Natural killer cell treated with Interleukin-12 subunit alpha and Interleukin-12 subunit beta and Interleukin-15 and Interleukin-18, amount 100 ng/mL, for 72 hours (primary cell): ENCODE measurements at regions not wholly inside any gene's neighbourhood (a gene's known extent, or its start where the extent isn't known, plus 50 kb on each side); places are given as distances from the start of the nearest gene placed in this dataset.
A peak's percentile ranks its signal among the peaks of the same experiment; 100 is the strongest.

Experiments used
- ATAC-seq, 2 donors: fragments of 150-1000 bp; cut with Tn5 transposase in 1 of 2; sonication (Bioruptor Pico), chemical (Tn5 transposase) in 1 of 2; 2 replicates each; pipeline ENCODE4 v1.10.0; 2021
- DNase-seq: peaks from one replicate; pipeline ENCODE4 v3.0.0; 2022; ENCODE audit warnings: low spot score
- H3K27ac Mint-ChIP-seq, 2 donors: 1 replicate in 1 of 2; 2 replicates in 1 of 2; pipeline ENCODE4 v1.8.0; 2022; ENCODE audit warnings: mixed read lengths in 2 of 2, mild to moderate bottlenecking in 1 of 2, moderate library complexity in 1 of 2
- H3K27me3 Mint-ChIP-seq, 2 donors: 1 replicate in 1 of 2; 2 replicates in 1 of 2; pipeline ENCODE4 v1.8.0; 2022; ENCODE audit warnings: mixed read lengths in 2 of 2
- H3K36me3 Mint-ChIP-seq: one replicate; pipeline ENCODE4 v1.8.0; 2022; ENCODE audit warnings: mixed read lengths
- H3K4me1 Mint-ChIP-seq, 2 donors: 1 replicate in 1 of 2; 2 replicates in 1 of 2; pipeline ENCODE4 v1.8.0; 2022; ENCODE audit warnings: low read depth in 2 of 2, mixed read lengths in 2 of 2, mild to moderate bottlenecking in 1 of 2
- H3K4me3 Mint-ChIP-seq: one replicate; pipeline ENCODE4 v1.8.0; 2022; ENCODE audit warnings: mixed read lengths
- H3K9me3 Mint-ChIP-seq: 2 replicates; pipeline ENCODE4 v1.8.0; 2022; ENCODE audit warnings: mixed read lengths

GRCh38 chr22:48974443-48975315 is 853.0 kb downstream of the BRD1 start:
- H3K4me1 Mint-ChIP-seq, result no peaks in the 10 kb centered on the region
- H3K27me3 Mint-ChIP-seq, result peaks cover 26 to 29% of the 10 kb centered on the region in 2 donors
- H3K4me3 Mint-ChIP-seq, result no peak overlapping the region
- H3K27ac Mint-ChIP-seq, result no peak overlapping the region
- peak; percentile 40 to 50 for ATAC-seq
- no peaks in the 10 kb centered on the region for H3K9me3 Mint-ChIP-seq
- no peak for DNase-seq
- H3K36me3 Mint-ChIP-seq, result no peaks in the 10 kb centered on the region

- ATAC-seq, result peak in 1 of 2 donors; percentile 53
- peaks cover 26% of the 10 kb centered on the region in 2 donors for H3K27me3 Mint-ChIP-seq
- no peak overlapping the region for H3K27ac Mint-ChIP-seq
- no peak overlapping the region for H3K4me3 Mint-ChIP-seq
- no peaks in the 10 kb centered on the region for H3K9me3 Mint-ChIP-seq
- H3K4me1 Mint-ChIP-seq, result no peaks in the 10 kb centered on the region
- H3K36me3 Mint-ChIP-seq, result no peaks in the 10 kb centered on the region
- no peak for DNase-seq
These were observed 854.0 kb downstream of the BRD1 start for GRCh38 chr22:48973694-48974041.

- ATAC-seq (no peak), DNase-seq (no peak)
- Mint-ChIP-seq H3K9me3 (no peaks in the 10 kb centered on the region), H3K4me1 (no peaks in the 10 kb centered on the region), H3K4me3 (no peak overlapping the region), H3K27ac (no peak overlapping the region), H3K27me3 (peaks cover 25 to 26% of the 10 kb centered on the region in 2 donors), H3K36me3 (no peaks in the 10 kb centered on the region)
These were observed 854.5 kb downstream of the BRD1 start for GRCh38 chr22:48972979-48973693.

- Mint-ChIP-seq H3K27ac (no peak overlapping the region), H3K4me1 (no peaks in the 10 kb centered on the region), H3K27me3 (peaks cover 24 to 29% of the 10 kb centered on the region in 2 donors), H3K9me3 (no peaks in the 10 kb centered on the region), H3K36me3 (no peaks in the 10 kb centered on the region), H3K4me3 (no peak overlapping the region)
- ATAC-seq, result peak; percentile 43 to 49
- no peak for DNase-seq
These were observed 859.3 kb downstream of the BRD1 start for GRCh38 chr22:48968201-48968959.

- no peak overlapping the region for H3K4me3 Mint-ChIP-seq
- H3K27me3 Mint-ChIP-seq, result peaks cover 34 to 36% of the 10 kb centered on the region in 2 donors
- no peaks in the 10 kb centered on the region for H3K9me3 Mint-ChIP-seq
These were observed 864.3 kb downstream of the BRD1 start for GRCh38 chr22:48963405-48963804.

GRCh38 chr22:48961705-48962104 is 866.0 kb downstream of the BRD1 start:
- Mint-ChIP-seq H3K4me3 (no peak overlapping the region), H3K4me1 (peaks cover 5% of the 10 kb centered on the region in 2 donors), H3K27ac (no peak overlapping the region), H3K27me3 (peaks cover 36% of the 10 kb centered on the region in 2 donors), H3K9me3 (peaks cover 4% of the 10 kb centered on the region), H3K36me3 (no peaks in the 10 kb centered on the region)
- DNase-seq (no peak), ATAC-seq (no peak)

More at GRCh38 chr22:48963405-48963804, 864.3 kb downstream of the BRD1 start:
- ATAC-seq (no peak), DNase-seq (no peak)
- H3K36me3 Mint-ChIP-seq, result no peaks in the 10 kb centered on the region
- H3K4me1 Mint-ChIP-seq, result no peaks in the 10 kb centered on the region
- no peak overlapping the region for H3K27ac Mint-ChIP-seq

- peaks cover 36% of the 10 kb centered on the region in 2 donors for H3K27me3 Mint-ChIP-seq
- no peak overlapping the region for H3K4me3 Mint-ChIP-seq
- H3K9me3 Mint-ChIP-seq, result peaks cover 8% of the 10 kb centered on the region
- no peak for DNase-seq
- H3K4me1 Mint-ChIP-seq, result peaks cover 10 to 11% of the 10 kb centered on the region in 2 donors
- H3K27ac Mint-ChIP-seq, result no peak overlapping the region
- ATAC-seq, result no peak
- no peaks in the 10 kb centered on the region for H3K36me3 Mint-ChIP-seq
These were observed 866.6 kb downstream of the BRD1 start for GRCh38 chr22:48960980-48961660.

GRCh38 chr22:48960576-48960975 is 867.1 kb downstream of the BRD1 start:
- H3K36me3 Mint-ChIP-seq, result no peaks in the 10 kb centered on the region
- H3K27ac Mint-ChIP-seq, result no peak overlapping the region
- ATAC-seq (no peak), DNase-seq (no peak)
- H3K4me3 Mint-ChIP-seq, result no peak overlapping the region
- peaks cover 36% of the 10 kb centered on the region in 2 donors for H3K27me3 Mint-ChIP-seq
- peaks cover 10 to 12% of the 10 kb centered on the region in 2 donors for H3K4me1 Mint-ChIP-seq
- H3K9me3 Mint-ChIP-seq, result peaks cover 8% of the 10 kb centered on the region

GRCh38 chr22:48959496-48959895 is 868.2 kb downstream of the BRD1 start:
- Mint-ChIP-seq H3K9me3 (peaks cover 8% of the 10 kb centered on the region), H3K36me3 (no peaks in the 10 kb centered on the region), H3K27me3 (peaks cover 29 to 35% of the 10 kb centered on the region in 2 donors), H3K4me3 (no peak overlapping the region), H3K27ac (no peak overlapping the region), H3K4me1 (peaks cover 10 to 12% of the 10 kb centered on the region in 2 donors)
- no peak for ATAC-seq
- peak; percentile 44 for DNase-seq

GRCh38 chr22:48957987-48958321 is 869.7 kb downstream of the BRD1 start:
- no peak for ATAC-seq
- H3K4me1 Mint-ChIP-seq, result peaks cover 10 to 12% of the 10 kb centered on the region in 2 donors

GRCh38 chr22:48957311-48957986 is 870.2 kb downstream of the BRD1 start:
- H3K27ac Mint-ChIP-seq, result no peak overlapping the region
- H3K4me1 Mint-ChIP-seq, result peaks cover 10 to 12% of the 10 kb centered on the region in 2 donors
- no peaks in the 10 kb centered on the region for H3K36me3 Mint-ChIP-seq
- peaks cover 9 to 21% of the 10 kb centered on the region in 2 donors for H3K27me3 Mint-ChIP-seq
- H3K4me3 Mint-ChIP-seq, result no peak overlapping the region
- peak in 1 of 2 donors; percentile 26 for ATAC-seq
- no peak for DNase-seq
- peaks cover 8% of the 10 kb centered on the region for H3K9me3 Mint-ChIP-seq

More at GRCh38 chr22:48957987-48958321, 869.7 kb downstream of the BRD1 start:
- H3K36me3 Mint-ChIP-seq, result no peaks in the 10 kb centered on the region
- no peak overlapping the region for H3K4me3 Mint-ChIP-seq
- no peak for DNase-seq
- peaks cover 14 to 23% of the 10 kb centered on the region in 2 donors for H3K27me3 Mint-ChIP-seq
- H3K27ac Mint-ChIP-seq, result no peak overlapping the region
- peaks cover 8% of the 10 kb centered on the region for H3K9me3 Mint-ChIP-seq

GRCh38 chr22:48955351-48956311 is 872.0 kb downstream of the BRD1 start:
- ATAC-seq (no peak), DNase-seq (no peak)
- H3K9me3 Mint-ChIP-seq, result peaks cover 8% of the 10 kb centered on the region

More at GRCh38 chr22:48955351-48956311, 872.0 kb downstream of the BRD1 start:
- Mint-ChIP-seq H3K4me3 (no peak overlapping the region), H3K36me3 (no peaks in the 10 kb centered on the region), H3K4me1 (peaks cover 10 to 12% of the 10 kb centered on the region in 2 donors), H3K27ac (no peak overlapping the region), H3K27me3 (peaks cover 0 to 10% of the 10 kb centered on the region in 2 donors)
